PFSK-1 (cell line): ENCODE measurements at regions not wholly inside any gene's neighbourhood (a gene's known extent, or its start where the extent isn't known, plus 50 kb on each side); places are given as distances from the start of the nearest gene placed in this dataset.

Experiments
- FOXP2 ChIP-seq: optimal IDR thresholded peaks from 2 replicates; pipeline ENCODE3; 2011; ENCODE audit warnings: borderline replicate concordance, control low read depth, inconsistent platforms; ENCODE audit not compliant: insufficient read depth; ENCODE audit errors: extremely low read length, extremely low read depth
- POLR2AphosphoS5 ChIP-seq: IDR thresholded peaks from 2 replicates; pipeline ENCODE4 v1.6.1; 2012; ENCODE audit warnings: low read depth, mild to moderate bottlenecking, control low read depth, low read length, moderate library complexity
- SIN3A ChIP-seq: IDR thresholded peaks from 2 replicates; pipeline ENCODE4 v1.6.1; 2012; ENCODE audit warnings: mild to moderate bottlenecking, low read length, moderate library complexity, borderline replicate concordance; ENCODE audit not compliant: insufficient read depth
- TAF1 ChIP-seq: IDR thresholded peaks from 2 replicates; pipeline ENCODE4 v1.6.1; 2012; ENCODE audit warnings: low read length, control low read depth, borderline replicate concordance; ENCODE audit not compliant: insufficient read depth
- TF ChIP-seq, protein P1 (sequence below), 2 experiments: IDR thresholded peaks; 2 replicates each; pipeline versions ENCODE4 v1.6.1 to v1.8.0; 2011 to 2012; ENCODE audit warnings: low read depth in 2 of 2, low read length in 2 of 2, control low read depth in 1 of 2, inconsistent platforms in 1 of 2, mild to moderate bottlenecking in 1 of 2, moderate library complexity in 1 of 2; ENCODE audit not compliant: insufficient read depth in 1 of 2

DNA sequence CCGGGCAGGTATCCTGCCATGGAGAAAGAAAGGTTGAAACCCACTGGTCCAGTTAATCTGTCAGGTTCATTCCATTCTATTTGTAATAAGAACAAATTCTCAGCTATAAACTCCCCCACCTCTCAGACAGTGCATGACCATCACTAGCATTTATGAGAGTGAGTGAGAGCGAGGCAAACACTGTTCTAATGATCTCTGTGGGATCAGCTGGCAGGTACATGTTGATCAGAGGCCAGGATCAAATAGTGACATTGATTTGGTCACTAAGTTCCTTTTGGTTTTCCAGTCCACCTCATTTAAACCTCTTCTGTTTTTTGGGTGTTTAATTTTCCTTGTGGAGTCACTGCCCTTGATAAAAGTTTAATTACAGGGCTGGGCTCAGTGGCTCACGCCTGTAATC, 423.1 kb upstream of the CHST9 start:
- TF ChIP-seq SIN3A (no peak), POLR2AphosphoS5 (no peak), TAF1 (no peak), FOXP2 (no peak)
- TF ChIP-seq, protein P1, sequence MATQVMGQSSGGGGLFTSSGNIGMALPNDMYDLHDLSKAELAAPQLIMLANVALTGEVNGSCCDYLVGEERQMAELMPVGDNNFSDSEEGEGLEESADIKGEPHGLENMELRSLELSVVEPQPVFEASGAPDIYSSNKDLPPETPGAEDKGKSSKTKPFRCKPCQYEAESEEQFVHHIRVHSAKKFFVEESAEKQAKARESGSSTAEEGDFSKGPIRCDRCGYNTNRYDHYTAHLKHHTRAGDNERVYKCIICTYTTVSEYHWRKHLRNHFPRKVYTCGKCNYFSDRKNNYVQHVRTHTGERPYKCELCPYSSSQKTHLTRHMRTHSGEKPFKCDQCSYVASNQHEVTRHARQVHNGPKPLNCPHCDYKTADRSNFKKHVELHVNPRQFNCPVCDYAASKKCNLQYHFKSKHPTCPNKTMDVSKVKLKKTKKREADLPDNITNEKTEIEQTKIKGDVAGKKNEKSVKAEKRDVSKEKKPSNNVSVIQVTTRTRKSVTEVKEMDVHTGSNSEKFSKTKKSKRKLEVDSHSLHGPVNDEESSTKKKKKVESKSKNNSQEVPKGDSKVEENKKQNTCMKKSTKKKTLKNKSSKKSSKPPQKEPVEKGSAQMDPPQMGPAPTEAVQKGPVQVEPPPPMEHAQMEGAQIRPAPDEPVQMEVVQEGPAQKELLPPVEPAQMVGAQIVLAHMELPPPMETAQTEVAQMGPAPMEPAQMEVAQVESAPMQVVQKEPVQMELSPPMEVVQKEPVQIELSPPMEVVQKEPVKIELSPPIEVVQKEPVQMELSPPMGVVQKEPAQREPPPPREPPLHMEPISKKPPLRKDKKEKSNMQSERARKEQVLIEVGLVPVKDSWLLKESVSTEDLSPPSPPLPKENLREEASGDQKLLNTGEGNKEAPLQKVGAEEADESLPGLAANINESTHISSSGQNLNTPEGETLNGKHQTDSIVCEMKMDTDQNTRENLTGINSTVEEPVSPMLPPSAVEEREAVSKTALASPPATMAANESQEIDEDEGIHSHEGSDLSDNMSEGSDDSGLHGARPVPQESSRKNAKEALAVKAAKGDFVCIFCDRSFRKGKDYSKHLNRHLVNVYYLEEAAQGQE (IDR thresholded peaks at IDR 0.05; ENCODE audit: insufficient read depth in 1 of 2, low read depth in 2 of 2, low read length in 2 of 2), result no peak

DNA sequence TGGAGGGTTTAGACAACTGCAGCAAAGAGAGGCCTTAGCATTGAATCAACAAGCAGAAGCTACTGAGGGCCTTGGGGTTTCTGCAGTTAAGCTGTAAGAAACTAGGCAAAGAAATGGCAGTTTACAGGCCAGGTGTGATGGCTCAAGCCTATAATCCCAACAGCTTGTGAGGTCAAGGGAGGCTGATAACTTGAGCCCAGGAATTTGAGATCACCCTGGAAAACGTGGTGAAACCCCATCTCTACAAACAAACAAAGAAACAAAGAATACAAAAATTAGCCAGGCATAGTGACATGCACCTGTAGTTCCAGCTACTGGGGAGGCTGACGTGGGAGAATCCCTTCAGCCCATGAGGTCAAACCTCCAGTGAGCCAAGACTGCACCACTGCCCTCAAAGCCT, 421.6 kb upstream of the CHST9 start:
- no peak for TF ChIP-seq TAF1
- TF ChIP-seq POLR2AphosphoS5, result no peak

DNA sequence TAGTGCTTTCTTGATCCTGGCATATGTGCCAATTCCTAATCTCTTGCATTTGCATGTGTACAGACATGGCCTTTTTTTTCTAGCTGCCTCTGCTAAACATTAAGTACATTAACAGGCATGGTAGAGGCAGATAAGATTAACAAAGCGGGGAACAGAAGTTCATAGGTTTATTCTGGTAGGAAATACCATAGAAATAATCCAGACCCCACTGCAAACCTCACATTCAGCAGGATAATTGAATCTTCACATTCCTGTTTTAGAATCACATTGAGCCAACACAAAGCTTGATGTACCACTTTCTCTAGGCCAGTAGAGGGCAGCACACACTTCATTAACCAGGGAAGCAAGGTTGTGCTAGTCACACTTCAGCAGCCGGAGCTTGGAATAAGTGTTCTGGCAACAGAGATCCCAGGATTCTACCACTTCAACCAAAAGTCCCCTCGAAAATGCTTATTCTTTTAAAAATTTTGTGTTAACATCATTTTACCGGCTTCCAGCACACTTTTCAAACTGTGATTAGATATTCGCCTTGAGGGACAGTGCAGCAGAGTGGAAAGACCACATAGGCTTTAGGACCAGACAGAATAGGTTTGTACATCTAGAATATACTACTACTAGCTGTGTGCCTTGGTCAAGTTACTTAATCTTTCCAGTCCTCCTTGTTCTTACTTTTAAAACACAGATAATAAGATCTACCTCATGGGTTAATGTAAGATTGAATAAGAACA, 420.2 kb upstream of the CHST9 start:
- TF ChIP-seq FOXP2, result no peak
- no peak for TF ChIP-seq SIN3A
- TF ChIP-seq TAF1, result no peak
- TF ChIP-seq POLR2AphosphoS5, result no peak
- TF ChIP-seq, protein P1 (IDR thresholded peaks at IDR 0.05; ENCODE audit: insufficient read depth in 1 of 2, low read depth in 2 of 2, low read length in 2 of 2), result no peak

DNA sequence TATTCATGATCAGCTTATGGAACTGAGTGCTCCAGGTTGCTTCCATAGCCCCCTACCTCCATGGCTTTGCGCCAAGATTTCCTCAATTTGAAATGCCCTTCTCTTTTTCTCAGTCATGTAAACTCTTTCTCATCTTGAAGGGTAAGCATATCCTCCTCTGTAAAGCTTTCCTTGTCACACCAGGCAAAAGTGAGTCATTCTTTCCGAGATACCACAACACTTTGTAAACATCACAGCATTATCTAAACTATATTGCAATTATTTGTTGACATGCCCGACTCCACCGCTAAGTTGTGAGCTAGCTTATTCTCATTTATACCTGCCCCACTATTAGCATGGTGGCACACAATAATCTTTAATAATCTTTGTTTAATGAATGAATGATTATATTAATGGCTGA, 419.5 kb upstream of the CHST9 start:
- TF ChIP-seq TAF1, result no peak
- no peak for TF ChIP-seq FOXP2
- TF ChIP-seq POLR2AphosphoS5, result no peak
- TF ChIP-seq, protein P1 (IDR thresholded peaks at IDR 0.05; ENCODE audit: insufficient read depth in 1 of 2, low read depth in 2 of 2, low read length in 2 of 2), result no peak
- no peak for TF ChIP-seq SIN3A

DNA sequence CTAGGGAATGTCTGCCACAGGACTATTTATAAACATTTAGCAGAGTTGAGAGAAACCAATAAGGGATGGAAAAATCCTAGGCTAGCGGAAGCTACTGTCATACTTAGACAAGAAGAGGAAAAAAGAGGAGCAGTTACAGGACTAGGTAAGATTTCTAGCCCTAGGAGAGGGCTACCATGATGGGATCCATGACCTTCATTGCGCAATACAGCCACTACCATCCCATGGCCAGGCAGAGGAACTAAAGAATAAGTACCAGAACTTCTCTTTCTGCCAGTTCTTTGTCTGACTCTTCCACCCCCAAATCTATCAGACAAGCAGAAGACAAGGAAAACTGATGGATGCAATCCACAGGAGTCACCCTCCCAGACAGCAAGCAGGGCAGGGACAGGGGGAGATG, 417.0 kb upstream of the CHST9 start:
- TF ChIP-seq FOXP2 (no peak), TAF1 (no peak), POLR2AphosphoS5 (no peak), SIN3A (no peak)
- TF ChIP-seq, protein P1 (IDR thresholded peaks at IDR 0.05; ENCODE audit: insufficient read depth in 1 of 2, low read depth in 2 of 2, low read length in 2 of 2), result no peak
